Natural killer cell treated with Interleukin-12 subunit alpha and Interleukin-12 subunit beta and Interleukin-15 and Interleukin-18, amount 100 ng/mL, for 72 hours (primary cell): ENCODE measurements at regions not wholly inside any gene's neighbourhood (a gene's known extent, or its start where the extent isn't known, plus 50 kb on each side); places are given as distances from the start of the nearest gene placed in this dataset.

Experiments used
- ATAC-seq, 2 donors: fragments of 150-1000 bp; cut with Tn5 transposase in 1 of 2; sonication (Bioruptor Pico), chemical (Tn5 transposase) in 1 of 2; 2 replicates each; pipeline ENCODE4 v1.10.0; 2021
- DNase-seq: peaks from one replicate; pipeline ENCODE4 v3.0.0; 2022; ENCODE audit warnings: low spot score
- H3K27ac Mint-ChIP-seq, 2 donors: 1 replicate in 1 of 2; 2 replicates in 1 of 2; pipeline ENCODE4 v1.8.0; 2022; ENCODE audit warnings: mixed read lengths in 2 of 2, mild to moderate bottlenecking in 1 of 2, moderate library complexity in 1 of 2
- H3K27me3 Mint-ChIP-seq, 2 donors: 1 replicate in 1 of 2; 2 replicates in 1 of 2; pipeline ENCODE4 v1.8.0; 2022; ENCODE audit warnings: mixed read lengths in 2 of 2
- H3K36me3 Mint-ChIP-seq: one replicate; pipeline ENCODE4 v1.8.0; 2022; ENCODE audit warnings: mixed read lengths
- H3K4me1 Mint-ChIP-seq, 2 donors: 1 replicate in 1 of 2; 2 replicates in 1 of 2; pipeline ENCODE4 v1.8.0; 2022; ENCODE audit warnings: low read depth in 2 of 2, mixed read lengths in 2 of 2, mild to moderate bottlenecking in 1 of 2
- H3K4me3 Mint-ChIP-seq: one replicate; pipeline ENCODE4 v1.8.0; 2022; ENCODE audit warnings: mixed read lengths
- H3K9me3 Mint-ChIP-seq: 2 replicates; pipeline ENCODE4 v1.8.0; 2022; ENCODE audit warnings: mixed read lengths

DNA sequence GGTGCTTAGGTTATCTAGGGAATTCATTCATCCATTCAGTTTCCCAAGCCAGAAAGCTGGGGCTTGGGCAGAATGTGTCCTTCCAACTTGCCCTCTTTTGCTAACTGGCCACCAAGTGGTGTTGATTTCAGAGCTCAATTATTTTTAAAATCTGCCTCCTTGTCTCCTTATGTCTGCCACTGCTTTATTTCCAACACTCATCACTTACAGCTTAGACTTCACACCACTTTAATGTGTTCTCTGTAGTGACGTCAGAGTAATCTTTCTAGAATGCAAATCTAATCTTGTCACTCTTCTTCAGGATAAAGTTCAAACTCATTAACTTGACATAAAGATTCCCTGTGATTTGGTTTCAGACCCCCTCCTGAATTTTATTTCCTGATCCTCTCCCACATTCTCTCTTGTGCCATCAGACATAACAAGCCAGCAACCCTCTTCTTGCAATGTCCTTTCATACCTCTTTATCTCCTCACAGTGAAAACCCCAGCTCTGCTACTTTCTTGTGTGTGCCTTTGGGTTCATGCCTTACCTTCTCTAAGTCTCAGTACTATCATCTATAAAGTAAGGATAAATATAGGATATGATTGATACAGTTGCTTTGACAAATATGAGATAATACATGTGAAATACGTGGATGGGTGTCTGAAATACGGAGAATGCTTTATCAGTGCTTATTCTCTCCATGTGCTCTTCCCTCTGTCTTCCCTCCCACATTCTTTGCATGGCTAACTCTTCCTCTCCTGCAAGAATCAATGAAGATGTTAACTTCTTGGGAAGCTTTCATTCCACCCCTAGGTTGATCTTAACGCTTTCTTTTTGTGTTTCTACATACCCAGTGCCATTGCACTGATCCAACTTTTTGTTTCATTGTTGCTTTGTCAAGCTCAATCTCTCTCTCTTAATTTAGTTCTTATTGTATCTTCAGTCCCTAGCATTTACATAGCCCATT is 522.7 kb upstream of the FZD8 start:
- DNase-seq (no peak), ATAC-seq (no peak)
- H3K9me3 Mint-ChIP-seq, result peaks cover 13% of the 10 kb centered on the region
- H3K27me3 Mint-ChIP-seq, result no peaks in the 10 kb centered on the region
- no peaks in the 10 kb centered on the region for H3K4me1 Mint-ChIP-seq
- H3K4me3 Mint-ChIP-seq, result no peak overlapping the region
- no peak overlapping the region for H3K27ac Mint-ChIP-seq
- no peaks in the 10 kb centered on the region for H3K36me3 Mint-ChIP-seq

- DNase-seq (no peak), ATAC-seq (no peak)
- H3K36me3 Mint-ChIP-seq, result no peaks in the 10 kb centered on the region
- H3K27me3 Mint-ChIP-seq, result no peaks in the 10 kb centered on the region
- no peak overlapping the region for H3K27ac Mint-ChIP-seq
- no peak overlapping the region for H3K4me3 Mint-ChIP-seq
- peaks cover 13% of the 10 kb centered on the region for H3K9me3 Mint-ChIP-seq
- H3K4me1 Mint-ChIP-seq, result no peaks in the 10 kb centered on the region
Observed at GRCh38 chr10:36163827-36164226, 521.7 kb upstream of the FZD8 start.

- no peaks in the 10 kb centered on the region for H3K4me1 Mint-ChIP-seq
- no peak for ATAC-seq
- DNase-seq, result no peak
- H3K27me3 Mint-ChIP-seq, result no peaks in the 10 kb centered on the region
- no peak overlapping the region for H3K27ac Mint-ChIP-seq
- H3K9me3 Mint-ChIP-seq, result peaks cover 3% of the 10 kb centered on the region
- H3K36me3 Mint-ChIP-seq, result no peaks in the 10 kb centered on the region
- no peak overlapping the region for H3K4me3 Mint-ChIP-seq
Observed at GRCh38 chr10:36157486-36157885, 515.4 kb upstream of the FZD8 start.

GRCh38 chr10:36148207-36148606 is 506.1 kb upstream of the FZD8 start:
- Mint-ChIP-seq H3K4me3 (no peak overlapping the region), H3K27me3 (no peaks in the 10 kb centered on the region), H3K4me1 (no peaks in the 10 kb centered on the region), H3K36me3 (peaks cover 6% of the 10 kb centered on the region), H3K27ac (no peak overlapping the region), H3K9me3 (peaks cover 16% of the 10 kb centered on the region)
- ATAC-seq (no peak), DNase-seq (no peak)

DNA sequence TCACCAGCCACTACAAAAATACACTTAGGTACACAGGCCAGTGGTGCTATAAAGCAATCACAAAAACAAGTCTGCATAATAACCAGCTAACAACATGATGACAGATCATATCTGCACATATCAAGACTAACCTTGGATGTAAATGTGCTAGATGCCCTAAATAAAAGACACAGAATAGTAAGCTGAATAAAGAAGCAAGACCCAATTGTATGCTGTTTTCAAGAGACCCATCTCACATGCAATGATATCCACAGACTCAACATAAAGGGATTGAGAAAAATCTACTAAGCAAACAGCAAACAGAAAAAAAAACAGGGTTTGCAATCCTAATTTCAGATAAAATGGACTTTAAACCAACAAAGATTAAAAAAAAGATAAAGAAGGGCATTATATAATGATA is 505.4 kb upstream of the FZD8 start:
- no peak overlapping the region for H3K27ac Mint-ChIP-seq
- ATAC-seq (no peak), DNase-seq (no peak)
- H3K4me3 Mint-ChIP-seq, result no peak overlapping the region
- H3K4me1 Mint-ChIP-seq, result no peaks in the 10 kb centered on the region
- H3K9me3 Mint-ChIP-seq, result peaks cover 16% of the 10 kb centered on the region
- H3K36me3 Mint-ChIP-seq, result peaks cover 6% of the 10 kb centered on the region
- no peaks in the 10 kb centered on the region for H3K27me3 Mint-ChIP-seq

DNA sequence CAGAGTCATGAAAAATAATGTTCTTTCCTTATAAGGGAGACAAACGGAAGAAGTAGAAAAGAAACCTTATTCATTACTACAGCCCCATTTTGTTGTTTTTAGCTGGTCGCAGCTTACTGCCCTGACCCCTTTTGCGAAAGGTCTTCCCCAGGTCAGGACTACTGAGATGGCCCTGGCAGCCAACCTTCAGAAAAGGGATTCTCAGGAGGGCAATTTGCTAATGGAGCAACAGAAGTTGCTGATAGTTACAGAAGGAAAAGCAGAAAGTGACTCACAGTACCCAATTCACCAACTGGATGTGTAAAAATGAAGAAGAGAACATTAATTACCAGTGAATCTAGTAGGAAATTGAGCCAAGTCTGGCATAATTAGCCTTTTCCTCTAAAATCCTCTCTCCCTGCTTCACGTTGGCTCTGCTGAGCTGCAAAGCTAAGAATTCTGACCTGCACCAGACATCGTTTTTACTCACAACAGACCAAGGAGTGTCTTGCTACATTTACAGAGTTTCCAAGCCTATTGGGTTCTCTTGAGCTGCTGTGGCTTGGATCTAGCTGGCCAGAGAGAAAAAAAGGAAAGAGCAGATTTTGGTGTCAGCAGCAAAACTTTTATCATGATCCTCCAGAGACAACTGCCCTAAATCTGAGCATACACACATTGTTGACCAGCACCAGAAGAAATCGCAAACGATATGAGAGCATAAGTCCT is 499.9 kb upstream of the FZD8 start:
- ATAC-seq (no peak), DNase-seq (no peak)
- Mint-ChIP-seq H3K27ac (no peak overlapping the region), H3K9me3 (peaks cover 6% of the 10 kb centered on the region), H3K27me3 (no peaks in the 10 kb centered on the region), H3K4me3 (no peak overlapping the region), H3K4me1 (no peaks in the 10 kb centered on the region), H3K36me3 (no peaks in the 10 kb centered on the region)

GRCh38 chr10:36129051-36129450 is 487.0 kb upstream of the FZD8 start:
- DNase-seq (no peak), ATAC-seq (no peak)
- Mint-ChIP-seq H3K27me3 (no peaks in the 10 kb centered on the region), H3K4me3 (no peak overlapping the region), H3K27ac (no peak overlapping the region), H3K9me3 (peaks cover 9% of the 10 kb centered on the region), H3K36me3 (peaks cover 2% of the 10 kb centered on the region), H3K4me1 (no peaks in the 10 kb centered on the region)

- H3K27ac Mint-ChIP-seq, result no peak overlapping the region
- H3K27me3 Mint-ChIP-seq, result no peaks in the 10 kb centered on the region
- H3K4me3 Mint-ChIP-seq, result no peak overlapping the region
- H3K9me3 Mint-ChIP-seq, result peaks cover 16% of the 10 kb centered on the region
- ATAC-seq (no peak), DNase-seq (no peak)
- no peaks in the 10 kb centered on the region for H3K4me1 Mint-ChIP-seq
- peaks cover 6% of the 10 kb centered on the region for H3K36me3 Mint-ChIP-seq
Observed at GRCh38 chr10:36126076-36126475, 484.0 kb upstream of the FZD8 start.

GRCh38 chr10:36119455-36119854 is 477.4 kb upstream of the FZD8 start:
- H3K4me3 Mint-ChIP-seq, result no peak overlapping the region
- no peak overlapping the region for H3K27ac Mint-ChIP-seq
- H3K4me1 Mint-ChIP-seq, result no peaks in the 10 kb centered on the region
- DNase-seq (no peak), ATAC-seq (no peak)
- no peaks in the 10 kb centered on the region for H3K27me3 Mint-ChIP-seq
- H3K9me3 Mint-ChIP-seq, result peaks cover 18% of the 10 kb centered on the region
- peaks cover 6% of the 10 kb centered on the region for H3K36me3 Mint-ChIP-seq

DNA sequence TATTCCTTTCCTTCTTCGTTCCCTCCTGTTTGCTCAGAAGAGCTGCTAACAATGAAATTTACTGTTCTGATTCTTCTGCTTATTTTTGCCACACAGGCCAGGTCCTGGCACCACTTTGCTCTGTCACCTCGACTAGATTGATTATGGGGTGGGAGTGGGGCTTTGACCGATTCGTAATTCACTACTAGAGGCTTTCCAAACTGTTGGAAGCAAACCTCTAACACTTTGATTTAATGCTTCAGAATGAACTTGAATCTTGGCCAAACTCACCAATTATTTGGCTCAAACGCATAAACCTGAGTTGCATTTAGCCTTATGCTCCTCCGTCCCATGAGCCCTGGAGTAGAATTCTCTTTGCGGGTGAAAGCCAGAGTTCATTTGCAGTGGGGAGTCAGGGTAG is 476.2 kb upstream of the FZD8 start:
- no peak overlapping the region for H3K27ac Mint-ChIP-seq
- H3K4me3 Mint-ChIP-seq, result no peak overlapping the region
- no peaks in the 10 kb centered on the region for H3K27me3 Mint-ChIP-seq
- ATAC-seq (no peak), DNase-seq (no peak)
- H3K36me3 Mint-ChIP-seq, result no peaks in the 10 kb centered on the region
- peaks cover 13% of the 10 kb centered on the region for H3K9me3 Mint-ChIP-seq
- no peaks in the 10 kb centered on the region for H3K4me1 Mint-ChIP-seq

DNA sequence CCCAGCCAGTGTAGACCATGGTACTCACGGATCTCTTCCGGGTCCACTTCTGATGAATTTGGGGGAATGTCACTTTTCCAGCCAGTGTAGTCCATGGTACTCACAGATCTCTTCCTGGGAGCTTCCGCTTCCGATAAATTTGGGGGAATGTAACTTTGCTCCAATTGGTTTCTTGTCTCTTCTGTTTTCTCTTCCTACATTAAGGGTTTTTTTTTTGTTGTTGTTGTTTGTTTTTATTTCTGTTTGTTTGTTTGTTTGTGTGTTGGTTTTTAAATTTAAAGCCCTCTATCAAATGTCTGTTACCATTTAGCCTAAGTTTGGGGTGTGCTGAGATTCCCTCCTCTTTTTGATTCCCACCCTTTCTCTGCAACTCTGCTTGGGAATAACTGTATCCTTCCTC is 475.8 kb upstream of the FZD8 start:
- ATAC-seq, result no peak
- Mint-ChIP-seq H3K4me3 (no peak overlapping the region), H3K4me1 (no peaks in the 10 kb centered on the region), H3K27me3 (no peaks in the 10 kb centered on the region), H3K27ac (no peak overlapping the region), H3K36me3 (no peaks in the 10 kb centered on the region), H3K9me3 (peaks cover 13% of the 10 kb centered on the region)
- no peak for DNase-seq

DNA sequence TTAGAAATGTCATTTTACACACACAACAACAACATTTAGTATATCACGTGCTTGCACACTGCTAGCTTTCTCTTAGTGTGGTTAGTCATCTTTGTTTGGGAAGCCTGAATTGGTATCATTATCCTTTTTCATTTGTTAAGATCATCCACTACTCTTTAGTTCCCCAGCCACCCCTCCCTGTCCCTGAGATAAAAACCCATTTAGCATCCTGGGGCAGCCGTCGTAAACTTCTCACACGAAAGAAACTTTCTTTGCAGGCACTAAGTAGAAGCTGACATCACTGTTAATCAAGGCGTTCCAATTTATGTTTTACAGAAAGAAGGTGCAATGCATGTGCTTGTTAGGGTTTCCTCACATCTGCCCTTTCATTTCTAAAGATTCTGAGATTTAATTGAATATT is 475.1 kb upstream of the FZD8 start:
- ATAC-seq (no peak), DNase-seq (no peak)
- H3K9me3 Mint-ChIP-seq, result peaks cover 11% of the 10 kb centered on the region
- no peaks in the 10 kb centered on the region for H3K27me3 Mint-ChIP-seq
- no peaks in the 10 kb centered on the region for H3K4me1 Mint-ChIP-seq
- H3K4me3 Mint-ChIP-seq, result no peak overlapping the region
- no peaks in the 10 kb centered on the region for H3K36me3 Mint-ChIP-seq
- no peak overlapping the region for H3K27ac Mint-ChIP-seq

DNA sequence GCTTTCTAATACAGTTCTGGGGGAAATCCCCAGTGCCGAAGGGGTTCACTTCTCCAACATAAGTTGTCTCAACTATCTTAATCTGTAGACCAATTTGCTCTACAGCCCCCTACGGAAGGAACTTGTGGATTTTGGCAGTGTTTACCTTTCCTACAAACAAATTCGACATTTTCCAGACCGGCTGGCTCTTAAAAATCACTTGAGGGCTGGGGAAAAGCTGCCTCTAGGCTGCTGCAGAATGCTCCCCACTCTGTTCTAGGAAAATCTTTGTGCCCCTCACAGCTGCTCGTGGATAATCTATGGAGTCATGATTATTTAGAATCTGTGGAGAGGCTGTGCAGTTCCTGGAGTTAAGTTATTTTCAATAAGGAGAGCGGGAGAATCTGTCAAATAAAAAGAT is 474.6 kb upstream of the FZD8 start:
- Mint-ChIP-seq H3K27me3 (no peaks in the 10 kb centered on the region), H3K9me3 (peaks cover 13% of the 10 kb centered on the region), H3K27ac (no peak overlapping the region), H3K36me3 (no peaks in the 10 kb centered on the region), H3K4me3 (no peak overlapping the region), H3K4me1 (no peaks in the 10 kb centered on the region)
- DNase-seq (no peak), ATAC-seq (no peak)

DNA sequence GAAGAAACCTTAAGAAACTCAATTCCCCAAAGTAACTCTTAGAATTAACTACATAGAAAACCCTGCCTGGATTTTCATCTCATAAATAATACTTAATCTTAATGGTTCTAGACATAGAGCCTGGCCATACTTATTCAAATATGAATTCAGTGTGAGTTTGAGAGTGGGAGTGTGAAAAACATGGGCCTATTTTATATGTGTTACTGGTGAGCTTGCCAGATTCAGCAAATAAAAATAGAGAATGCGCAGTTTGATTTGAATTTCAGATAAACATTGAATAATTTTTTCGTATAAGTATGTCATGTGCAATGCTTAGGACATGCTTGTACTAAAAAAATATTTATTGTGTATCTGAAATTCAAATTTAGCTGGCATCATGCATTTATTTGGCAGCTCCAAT is 473.9 kb upstream of the FZD8 start:
- no peak overlapping the region for H3K4me3 Mint-ChIP-seq
- ATAC-seq (no peak), DNase-seq (no peak)
- peaks cover 13% of the 10 kb centered on the region for H3K9me3 Mint-ChIP-seq
- H3K27me3 Mint-ChIP-seq, result no peaks in the 10 kb centered on the region
- H3K27ac Mint-ChIP-seq, result no peak overlapping the region
- H3K4me1 Mint-ChIP-seq, result no peaks in the 10 kb centered on the region
- H3K36me3 Mint-ChIP-seq, result no peaks in the 10 kb centered on the region
